Parathyroid adenoma (tissue), 2 donors: ENCODE measurements at regions not wholly inside any gene's neighbourhood (a gene's known extent, or its start where the extent isn't known, plus 50 kb on each side); places are given as distances from the start of the nearest gene placed in this dataset.

Experiments
- H2AFZ ChIP-seq: fragments of 300-600 bp; sonication (generic); one replicate; pipeline ENCODE4 v1.7.0; 2017; ENCODE audit warnings: antibody characterized with exemption, mild to moderate bottlenecking
- H3K27ac ChIP-seq: fragments of 300-600 bp; sonication (generic); one replicate; pipeline ENCODE4 v1.7.0; 2017
- H3K27me3 ChIP-seq: fragments of 300-600 bp; sonication (generic); one replicate; pipeline ENCODE4 v1.7.0; 2017; ENCODE audit warnings: low read length; ENCODE audit not compliant: control insufficient read depth, insufficient read depth
- H3K36me3 ChIP-seq: fragments of 300-600 bp; sonication (generic); one replicate; pipeline ENCODE4 v1.7.0; 2017; ENCODE audit warnings: low read length; ENCODE audit not compliant: control insufficient read depth, insufficient read depth
- H3K4me1 ChIP-seq: fragments of 300-600 bp; sonication (generic); one replicate; pipeline ENCODE4 v1.7.0; 2017; ENCODE audit warnings: control low read depth
- H3K4me2 ChIP-seq: fragments of 300-600 bp; sonication (generic); one replicate; pipeline ENCODE4 v1.7.0; 2017; ENCODE audit warnings: low read length
- H3K4me3 ChIP-seq: fragments of 300-600 bp; sonication (generic); one replicate; pipeline ENCODE4 v1.7.0; 2017; ENCODE audit warnings: low read depth, low read length
- H3K79me2 ChIP-seq: fragments of 300-600 bp; sonication (generic); one replicate; pipeline ENCODE4 v1.7.0; 2017; ENCODE audit warnings: control low read depth
- H3K9ac ChIP-seq: fragments of 300-600 bp; sonication (generic); one replicate; pipeline ENCODE4 v1.7.0; 2017; ENCODE audit warnings: mild to moderate bottlenecking
- H3K9me3 ChIP-seq: fragments of 300-600 bp; sonication (generic); one replicate; pipeline ENCODE4 v1.7.0; 2017; ENCODE audit warnings: low read length; ENCODE audit not compliant: control insufficient read depth
- CTCF ChIP-seq: fragments of 300-600 bp; sonication (generic); IDR thresholded peaks from one replicate; pipeline ENCODE4 v1.7.0; 2017; ENCODE audit warnings: antibody characterized with exemption, mild to moderate bottlenecking
- donor health status: primary hyperparathyroidism.

- Histone ChIP-seq H3K36me3 (no peaks in the 10 kb centered on the region), H2AFZ (no peak overlapping the region), H3K27me3 (no peaks in the 10 kb centered on the region), H3K4me2 (no peak overlapping the region), H3K9ac (no peak overlapping the region), H3K27ac (no peak overlapping the region), H3K4me1 (no peaks in the 10 kb centered on the region), H3K4me3 (no peak overlapping the region), H3K79me2 (no peaks in the 10 kb centered on the region), H3K9me3 (no peaks in the 10 kb centered on the region)
- TF ChIP-seq CTCF, result no peak
These were observed 177.2 kb upstream of the CRIM1 start for GRCh38 chr2:36178384-36178783.

DNA sequence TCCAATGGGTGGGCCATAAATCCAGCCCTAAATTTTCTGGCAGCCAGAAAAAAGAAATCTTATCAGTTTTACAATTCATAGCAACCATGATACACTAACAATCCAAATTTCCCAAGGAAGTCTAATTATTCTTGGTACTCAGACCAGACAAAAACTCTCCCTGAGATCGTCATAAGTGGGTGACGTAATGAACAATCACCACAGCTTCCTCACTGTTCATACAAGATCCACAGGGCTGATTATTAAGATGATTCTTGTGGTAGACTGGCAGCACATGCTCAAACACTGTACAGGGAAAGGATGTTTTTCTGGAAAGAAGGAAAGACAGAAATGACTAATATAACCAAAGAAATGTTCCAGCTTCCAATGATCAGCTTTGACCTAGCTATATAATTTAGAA, 178.3 kb upstream of the CRIM1 start:
- Histone ChIP-seq H3K27me3 (no peaks in the 10 kb centered on the region), H3K36me3 (no peaks in the 10 kb centered on the region), H3K9ac (no peak overlapping the region), H3K4me2 (no peak overlapping the region), H3K79me2 (no peaks in the 10 kb centered on the region), H3K4me3 (no peak overlapping the region), H3K4me1 (no peaks in the 10 kb centered on the region), H2AFZ (no peak overlapping the region), H3K27ac (no peak overlapping the region), H3K9me3 (no peaks in the 10 kb centered on the region)
- TF ChIP-seq CTCF, result no peak

DNA sequence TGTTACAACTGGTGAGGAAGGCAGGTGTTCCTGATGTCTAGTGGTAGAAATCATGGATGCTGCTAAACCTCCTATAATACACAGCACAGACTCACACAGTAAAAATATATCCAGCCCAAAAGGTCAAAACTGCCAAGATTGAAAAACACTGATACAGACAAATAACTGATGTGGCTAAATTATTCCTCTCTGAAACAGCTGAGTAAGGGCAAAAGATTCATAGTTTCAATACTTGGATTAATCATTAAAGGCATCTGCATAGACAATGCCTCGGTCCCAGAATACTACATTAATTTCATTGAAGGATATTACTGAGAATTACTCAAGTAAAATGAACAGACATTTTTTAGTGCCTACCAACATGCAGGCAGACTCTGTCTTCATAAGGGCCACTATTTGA, 180.7 kb upstream of the CRIM1 start:
- Histone ChIP-seq H3K27ac (no peak overlapping the region), H3K9ac (no peak overlapping the region), H3K79me2 (no peaks in the 10 kb centered on the region), H3K4me1 (no peaks in the 10 kb centered on the region), H3K9me3 (no peaks in the 10 kb centered on the region), H3K4me2 (no peak overlapping the region), H3K27me3 (no peaks in the 10 kb centered on the region), H3K36me3 (no peaks in the 10 kb centered on the region), H2AFZ (no peak overlapping the region), H3K4me3 (no peak overlapping the region)
- no peak for TF ChIP-seq CTCF

DNA sequence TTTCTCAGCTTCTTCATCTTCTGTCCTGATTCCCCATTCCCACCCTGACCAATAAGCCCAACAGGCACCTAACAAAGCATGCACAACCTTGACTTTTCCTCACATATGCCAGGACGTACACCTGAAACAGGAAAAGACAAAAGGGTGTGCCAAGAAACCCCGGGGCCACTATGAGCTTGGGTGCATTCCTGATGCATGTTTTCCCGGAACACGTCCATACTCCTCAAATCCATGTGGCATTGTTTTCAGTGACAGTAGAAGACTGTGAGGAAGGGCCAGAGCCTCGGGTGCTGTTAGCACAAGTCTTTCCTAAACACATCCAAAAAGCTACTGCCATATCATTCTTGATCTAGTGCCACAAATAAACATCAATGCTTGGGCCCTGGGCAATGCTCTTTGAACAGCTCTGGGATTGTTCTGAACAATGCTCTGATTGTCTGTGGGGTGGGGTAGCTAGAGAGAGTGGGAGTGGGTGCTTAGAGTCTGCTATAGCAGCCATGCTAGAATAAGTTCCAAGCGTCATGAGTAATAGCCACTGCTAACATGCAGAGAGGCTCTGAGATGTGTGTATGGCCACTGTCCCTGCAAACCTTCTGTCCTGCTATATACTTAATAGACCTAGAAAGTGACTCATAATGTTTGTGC, 181.7 kb upstream of the CRIM1 start:
- Histone ChIP-seq H3K27ac (no peak overlapping the region), H3K4me3 (no peak overlapping the region), H2AFZ (no peak overlapping the region), H3K9me3 (no peaks in the 10 kb centered on the region), H3K4me1 (no peaks in the 10 kb centered on the region), H3K79me2 (no peaks in the 10 kb centered on the region), H3K9ac (no peak overlapping the region), H3K27me3 (no peaks in the 10 kb centered on the region), H3K36me3 (no peaks in the 10 kb centered on the region), H3K4me2 (no peak overlapping the region)
- no peak for TF ChIP-seq CTCF

GRCh38 chr2:36172824-36173223, 182.8 kb upstream of the CRIM1 start:
- Histone ChIP-seq H3K4me2 (no peak overlapping the region), H3K27me3 (no peaks in the 10 kb centered on the region), H3K79me2 (no peaks in the 10 kb centered on the region), H3K9me3 (no peaks in the 10 kb centered on the region), H3K27ac (no peak overlapping the region), H3K4me3 (no peak overlapping the region), H3K4me1 (no peaks in the 10 kb centered on the region), H3K9ac (no peak overlapping the region), H2AFZ (no peak overlapping the region), H3K36me3 (no peaks in the 10 kb centered on the region)
- no peak for TF ChIP-seq CTCF
